Osteocyte (in vitro differentiated cells): ENCODE measurements at regions not wholly inside any gene's neighbourhood (a gene's known extent, or its start where the extent isn't known, plus 50 kb on each side); places are given as distances from the start of the nearest gene placed in this dataset.

Source experiments
- DNase-seq: peaks from one replicate; pipeline ENCODE4 v3.0.0; 2021; ENCODE audit warnings: mixed read lengths; ENCODE audit not compliant: unreplicated experiment; ENCODE audit errors: extremely low spot score
- H3K27ac Mint-ChIP-seq: one replicate; pipeline ENCODE4 v1.8.0; 2021; ENCODE audit warnings: mild to moderate bottlenecking, mixed read lengths; ENCODE audit not compliant: unreplicated experiment
- H3K27me3 Mint-ChIP-seq: one replicate; pipeline ENCODE4 v1.8.0; 2021; ENCODE audit warnings: mixed read lengths; ENCODE audit not compliant: unreplicated experiment
- H3K36me3 Mint-ChIP-seq: one replicate; pipeline ENCODE4 v1.8.0; 2021; ENCODE audit warnings: mixed read lengths; ENCODE audit not compliant: unreplicated experiment
- H3K4me1 Mint-ChIP-seq: one replicate; pipeline ENCODE4 v1.8.0; 2021; ENCODE audit warnings: mixed read lengths; ENCODE audit not compliant: unreplicated experiment
- H3K4me3 Mint-ChIP-seq: one replicate; pipeline ENCODE4 v1.8.0; 2021; ENCODE audit warnings: mild to moderate bottlenecking, moderate library complexity, mixed read lengths; ENCODE audit not compliant: unreplicated experiment
- H3K9me3 Mint-ChIP-seq: one replicate; pipeline ENCODE4 v1.8.0; 2021; ENCODE audit warnings: mixed read lengths; ENCODE audit not compliant: unreplicated experiment
- CTCF ChIP-seq: fragments of 200-600 bp; sonication (generic); IDR thresholded peaks from 2 replicates; pipeline ENCODE4 v1.5.0; 2021; ENCODE audit warnings: antibody characterized with exemption, mild to moderate bottlenecking, moderate library complexity

- Mint-ChIP-seq H3K4me3 (no peak overlapping the region), H3K36me3 (peaks cover 4% of the 10 kb centered on the region), H3K4me1 (peaks cover 9% of the 10 kb centered on the region), H3K27ac (peak overlapping the region; percentile 58), H3K9me3 (peaks cover 8% of the 10 kb centered on the region), H3K27me3 (no peaks in the 10 kb centered on the region)
- DNase-seq: no peak
- no peak for TF ChIP-seq CTCF
Observed at GRCh38 chr3:148158210-148158609, 539.5 kb upstream of the AGTR1 start.

GRCh38 chr3:148162132-148162531 lies 535.6 kb upstream of the AGTR1 start:
- DNase-seq: no peak
- Mint-ChIP-seq H3K27me3 (no peaks in the 10 kb centered on the region), H3K9me3 (peaks cover 8% of the 10 kb centered on the region), H3K4me1 (peaks cover 9% of the 10 kb centered on the region), H3K27ac (no peak overlapping the region), H3K36me3 (peaks cover 4% of the 10 kb centered on the region), H3K4me3 (no peak overlapping the region)
- peak; percentile 39 for TF ChIP-seq CTCF

GRCh38 chr3:148168347-148168746 lies 529.4 kb upstream of the AGTR1 start:
- Mint-ChIP-seq H3K36me3 (peaks cover 5% of the 10 kb centered on the region), H3K9me3 (peaks cover 4% of the 10 kb centered on the region), H3K4me3 (no peak overlapping the region), H3K27ac (no peak overlapping the region), H3K27me3 (no peaks in the 10 kb centered on the region), H3K4me1 (peaks cover 13% of the 10 kb centered on the region)
- DNase-seq: no peak
- no peak for TF ChIP-seq CTCF

- H3K27ac Mint-ChIP-seq: peak overlapping the region; percentile 67
- no peaks in the 10 kb centered on the region for H3K27me3 Mint-ChIP-seq
- peaks cover 49% of the 10 kb centered on the region for H3K4me1 Mint-ChIP-seq
- no peak for DNase-seq
- TF ChIP-seq CTCF: no peak
- H3K4me3 Mint-ChIP-seq: peak overlapping the region; percentile 6
- H3K36me3 Mint-ChIP-seq: peaks cover 3% of the 10 kb centered on the region
- peaks cover 2% of the 10 kb centered on the region for H3K9me3 Mint-ChIP-seq
Observed at GRCh38 chr3:148173851-148174250, 523.9 kb upstream of the AGTR1 start.

- TF ChIP-seq CTCF: no peak
- Mint-ChIP-seq H3K36me3 (no peaks in the 10 kb centered on the region), H3K4me3 (no peak overlapping the region), H3K27ac (no peak overlapping the region), H3K4me1 (peaks cover 49% of the 10 kb centered on the region), H3K9me3 (no peaks in the 10 kb centered on the region), H3K27me3 (no peaks in the 10 kb centered on the region)
- DNase-seq: no peak
Observed at GRCh38 chr3:148175214-148175613, 522.5 kb upstream of the AGTR1 start.
